Mesothelial cell of epicardium (in vitro differentiated cells): ENCODE measurements at regions not wholly inside any gene's neighbourhood (a gene's known extent, or its start where the extent isn't known, plus 50 kb on each side); places are given as distances from the start of the nearest gene placed in this dataset.
A peak's percentile ranks its signal among the peaks of the same experiment; 100 is the strongest.

ENCODE experiments used
- DNase-seq, 2 experiments: peaks; one replicate each; pipeline ENCODE4 v3.0.0; 2021; ENCODE audit warnings: low spot score in 2 of 2; ENCODE audit not compliant: unreplicated experiment in 2 of 2
- H3K27ac Mint-ChIP-seq: 2 replicates; pipeline ENCODE4 v1.8.0; 2021; ENCODE audit warnings: mixed read lengths
- H3K27me3 Mint-ChIP-seq: 2 replicates; pipeline ENCODE4 v1.8.0; 2021; ENCODE audit warnings: low read depth, mixed read lengths
- H3K36me3 Mint-ChIP-seq: 2 replicates; pipeline ENCODE4 v1.8.0; 2021; ENCODE audit warnings: mixed read lengths
- H3K4me1 Mint-ChIP-seq: 2 replicates; pipeline ENCODE4 v1.8.0; 2021; ENCODE audit warnings: mixed read lengths
- H3K4me3 Mint-ChIP-seq: 2 replicates; pipeline ENCODE4 v1.8.0; 2021; ENCODE audit warnings: mild to moderate bottlenecking, moderate library complexity, mixed read lengths
- H3K9me3 Mint-ChIP-seq: 2 replicates; pipeline ENCODE4 v1.8.0; 2021; ENCODE audit warnings: mixed read lengths
- CTCF ChIP-seq: fragments of 200-600 bp; sonication (generic); IDR thresholded peaks from one replicate; pipeline ENCODE4 v1.5.0; 2021; ENCODE audit warnings: antibody characterized with exemption; ENCODE audit not compliant: unreplicated experiment

- Mint-ChIP-seq H3K4me3 (no peak overlapping the region), H3K27me3 (peaks cover 1% of the 10 kb centered on the region), H3K4me1 (peaks cover 15% of the 10 kb centered on the region), H3K27ac (peak overlapping the region; percentile 1), H3K9me3 (no peaks in the 10 kb centered on the region), H3K36me3 (no peaks in the 10 kb centered on the region)
- no peak for TF ChIP-seq CTCF
- no peak for DNase-seq
Measured at GRCh38 chr5:129372025-129372424, 88.1 kb upstream of the ADAMTS19 start.

GRCh38 chr5:129377504-129377903, 82.6 kb upstream of the ADAMTS19 start:
- Mint-ChIP-seq H3K4me3 (no peak overlapping the region), H3K27me3 (peaks cover 1% of the 10 kb centered on the region), H3K4me1 (peaks cover 25% of the 10 kb centered on the region), H3K27ac (no peak overlapping the region), H3K36me3 (no peaks in the 10 kb centered on the region), H3K9me3 (no peaks in the 10 kb centered on the region)
- no peak for TF ChIP-seq CTCF
- DNase-seq: no peak

GRCh38 chr5:129378961-129379360, 81.1 kb upstream of the ADAMTS19 start:
- TF ChIP-seq CTCF: no peak
- Mint-ChIP-seq H3K27me3 (peaks cover 1% of the 10 kb centered on the region), H3K4me3 (no peak overlapping the region), H3K27ac (no peak overlapping the region), H3K9me3 (no peaks in the 10 kb centered on the region), H3K4me1 (peaks cover 31% of the 10 kb centered on the region), H3K36me3 (no peaks in the 10 kb centered on the region)
- no peak for DNase-seq

GRCh38 chr5:129379406-129379805, 80.7 kb upstream of the ADAMTS19 start:
- DNase-seq: no peak
- Mint-ChIP-seq H3K4me1 (peaks cover 31% of the 10 kb centered on the region), H3K27me3 (peaks cover 1% of the 10 kb centered on the region), H3K27ac (no peak overlapping the region), H3K4me3 (no peak overlapping the region), H3K36me3 (no peaks in the 10 kb centered on the region), H3K9me3 (no peaks in the 10 kb centered on the region)
- TF ChIP-seq CTCF: no peak

- Mint-ChIP-seq H3K27ac (no peak overlapping the region), H3K9me3 (no peaks in the 10 kb centered on the region), H3K27me3 (no peaks in the 10 kb centered on the region), H3K4me3 (no peak overlapping the region), H3K36me3 (no peaks in the 10 kb centered on the region), H3K4me1 (peaks cover 22% of the 10 kb centered on the region)
- DNase-seq: no peak
- TF ChIP-seq CTCF: no peak
Measured at GRCh38 chr5:129382921-129383672, 77.0 kb upstream of the ADAMTS19 start.
